GM10266 (cell line): ENCODE measurements at regions not wholly inside any gene's neighbourhood (a gene's known extent, or its start where the extent isn't known, plus 50 kb on each side); places are given as distances from the start of the nearest gene placed in this dataset.

Source experiments
- DNase-seq: peaks from one replicate; pipeline ENCODE4 v3.0.0; 2012; ENCODE audit errors: extremely low spot score
- TF ChIP-seq, protein P1 (sequence below): IDR thresholded peaks from 2 replicates; pipeline ENCODE4 v1.5.1; 2012; ENCODE audit warnings: mild to moderate bottlenecking, low read depth; ENCODE audit not compliant: control insufficient read depth, insufficient read depth; ENCODE audit errors: missing control alignments

GRCh38 chr7:35982600-35982999, 170.5 kb upstream of the EEPD1 start:
- no peak for DNase-seq
- TF ChIP-seq, protein P1, sequence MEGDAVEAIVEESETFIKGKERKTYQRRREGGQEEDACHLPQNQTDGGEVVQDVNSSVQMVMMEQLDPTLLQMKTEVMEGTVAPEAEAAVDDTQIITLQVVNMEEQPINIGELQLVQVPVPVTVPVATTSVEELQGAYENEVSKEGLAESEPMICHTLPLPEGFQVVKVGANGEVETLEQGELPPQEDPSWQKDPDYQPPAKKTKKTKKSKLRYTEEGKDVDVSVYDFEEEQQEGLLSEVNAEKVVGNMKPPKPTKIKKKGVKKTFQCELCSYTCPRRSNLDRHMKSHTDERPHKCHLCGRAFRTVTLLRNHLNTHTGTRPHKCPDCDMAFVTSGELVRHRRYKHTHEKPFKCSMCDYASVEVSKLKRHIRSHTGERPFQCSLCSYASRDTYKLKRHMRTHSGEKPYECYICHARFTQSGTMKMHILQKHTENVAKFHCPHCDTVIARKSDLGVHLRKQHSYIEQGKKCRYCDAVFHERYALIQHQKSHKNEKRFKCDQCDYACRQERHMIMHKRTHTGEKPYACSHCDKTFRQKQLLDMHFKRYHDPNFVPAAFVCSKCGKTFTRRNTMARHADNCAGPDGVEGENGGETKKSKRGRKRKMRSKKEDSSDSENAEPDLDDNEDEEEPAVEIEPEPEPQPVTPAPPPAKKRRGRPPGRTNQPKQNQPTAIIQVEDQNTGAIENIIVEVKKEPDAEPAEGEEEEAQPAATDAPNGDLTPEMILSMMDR, result no peak

- no peak for DNase-seq
- TF ChIP-seq, protein P1, result no peak
Measured at GRCh38 chr7:35983626-35984025, 169.4 kb upstream of the EEPD1 start.

- DNase-seq, result peak; percentile 77
- TF ChIP-seq, protein P1, result peak; percentile 91
Measured at GRCh38 chr7:35985126-35985754, 167.8 kb upstream of the EEPD1 start.

DNA sequence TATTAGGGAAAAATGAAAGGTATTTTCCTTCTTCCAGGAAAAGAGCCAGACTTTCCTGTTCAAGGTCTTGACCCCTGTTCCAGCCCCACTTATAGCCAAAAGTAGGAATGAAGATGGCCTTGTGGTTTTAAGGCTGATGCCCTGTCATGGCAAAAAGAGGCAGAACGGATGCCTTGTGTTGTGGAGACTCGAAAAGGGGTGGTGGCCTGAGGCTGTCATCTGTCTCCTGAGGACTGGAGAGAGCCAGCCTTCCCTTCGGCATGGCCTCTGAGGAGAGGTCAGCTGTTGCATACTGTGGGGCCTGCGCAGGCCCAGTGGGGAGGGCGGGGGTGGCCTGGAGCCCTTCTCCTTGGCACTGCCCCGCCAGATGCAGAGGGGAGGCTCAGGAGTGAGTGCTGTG, 166.0 kb upstream of the EEPD1 start:
- TF ChIP-seq, protein P1, result no peak

GRCh38 chr7:35988105-35988504, 164.9 kb upstream of the EEPD1 start:
- TF ChIP-seq, protein P1, result no peak
- no peak for DNase-seq

More for the DNA sequence above, 166.0 kb upstream of the EEPD1 start:
- no peak for DNase-seq

DNA sequence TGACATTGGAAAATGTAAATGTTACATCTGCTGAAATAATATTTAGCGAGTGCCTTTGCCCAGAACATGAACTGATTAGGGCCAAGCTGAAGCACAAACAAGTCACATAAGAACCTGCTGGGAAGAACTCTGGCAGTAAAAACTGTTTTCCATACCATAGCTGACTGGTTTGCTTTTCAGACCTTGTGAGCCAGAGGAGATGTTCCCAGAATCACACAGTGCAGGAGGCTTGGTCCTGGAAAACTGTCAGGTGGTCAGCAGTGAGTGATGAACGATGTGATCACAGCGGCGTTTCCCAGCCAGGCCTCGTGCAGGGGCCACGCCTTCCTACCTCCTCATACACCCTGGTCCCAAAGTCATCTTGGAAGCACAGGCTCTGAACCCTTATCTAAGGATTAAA, 164.2 kb upstream of the EEPD1 start:
- no peak for DNase-seq
- TF ChIP-seq, protein P1, result no peak

DNA sequence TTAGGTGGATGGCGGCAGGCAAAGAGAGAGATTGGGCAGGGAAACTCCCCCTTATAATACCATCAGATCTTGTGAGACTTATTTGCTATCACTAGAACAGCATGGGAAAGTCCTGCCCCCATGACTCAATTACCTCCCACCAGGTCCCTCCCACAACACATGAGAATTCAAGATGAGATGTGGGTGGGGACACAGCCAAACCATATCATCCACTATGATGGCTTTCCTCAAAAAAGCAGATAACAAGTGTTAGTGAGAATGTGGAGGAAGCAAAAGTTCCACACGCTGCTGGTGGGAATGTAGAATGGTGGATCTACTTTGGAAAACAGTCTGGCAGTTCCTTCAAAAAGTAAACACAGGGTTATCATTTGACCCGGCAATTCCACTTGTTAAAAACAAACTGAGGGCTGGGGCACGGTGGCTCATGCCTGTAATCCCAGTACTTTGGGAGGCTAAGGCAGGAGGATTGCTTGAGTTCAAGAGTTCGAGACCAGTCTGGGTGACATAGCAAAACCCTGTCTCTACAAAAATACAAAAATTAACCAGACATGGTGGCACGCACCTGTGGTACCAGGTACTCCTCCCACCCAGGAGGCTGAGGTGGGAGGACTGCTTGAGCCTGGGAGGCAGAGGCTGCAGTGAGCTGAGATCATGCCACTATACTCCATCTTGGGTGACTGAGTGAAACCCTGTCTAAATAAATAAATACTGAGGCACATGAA, 161.4 kb upstream of the EEPD1 start:
- DNase-seq, result no peak
- TF ChIP-seq, protein P1, result no peak
